HG03575 (cell line): ENCODE measurements at regions not wholly inside any gene's neighbourhood (a gene's known extent, or its start where the extent isn't known, plus 50 kb on each side); places are given as distances from the start of the nearest gene placed in this dataset.

ENCODE experiments used
- ATAC-seq: cut with Tn5 transposase; IDR thresholded peaks from one replicate; pipeline ENCODE4 v1.9.1; 2021; ENCODE audit not compliant: unreplicated experiment, insufficient number of reproducible peaks, low FRiP score; ENCODE audit errors: extremely low read depth

- ATAC-seq = no peak
Observed at GRCh38 chr16:79265701-79266100, 334.8 kb downstream of the MAF start.

- no peak for ATAC-seq
Observed at GRCh38 chr16:79265196-79265595, 335.3 kb downstream of the MAF start.

GRCh38 chr16:79264237-79265109, 336.1 kb downstream of the MAF start:
- ATAC-seq = no peak

GRCh38 chr16:79263425-79263824, 337.1 kb downstream of the MAF start:
- ATAC-seq = no peak
